GM19438 (cell line): ENCODE measurements at regions not wholly inside any gene's neighbourhood (a gene's known extent, or its start where the extent isn't known, plus 50 kb on each side); places are given as distances from the start of the nearest gene placed in this dataset.
"Not testable (repeated sequence)": the region's sequence is repeated elsewhere in the genome, so short reads cannot be mapped to it uniquely, and the experiment has no call there.

Experiments used
- ATAC-seq: cut with Tn5 transposase; IDR thresholded peaks from one replicate; pipeline ENCODE4 v1.9.1; 2021; ENCODE audit warnings: low read depth; ENCODE audit not compliant: unreplicated experiment

DNA sequence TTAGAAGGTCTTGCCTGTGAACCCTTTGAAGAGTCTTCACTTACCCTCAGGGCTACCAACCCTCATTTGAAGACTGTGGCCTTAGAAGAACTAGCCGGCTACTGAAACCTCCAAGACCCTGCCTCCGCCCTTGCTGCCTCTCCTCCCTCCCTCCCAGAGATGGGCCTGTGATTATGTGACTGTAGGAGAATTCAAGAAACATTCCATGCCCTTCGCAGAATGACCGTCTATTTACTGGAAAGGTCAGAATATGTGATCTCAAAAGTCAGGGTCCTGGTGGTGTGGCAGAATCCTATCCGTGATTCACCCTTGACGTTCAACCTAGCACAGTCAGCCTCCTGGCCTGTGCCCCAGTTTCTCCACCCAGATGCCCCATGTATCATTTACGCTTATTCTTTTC lies 109.6 kb downstream of the CTNND1 start:
- ATAC-seq, result no peak

DNA sequence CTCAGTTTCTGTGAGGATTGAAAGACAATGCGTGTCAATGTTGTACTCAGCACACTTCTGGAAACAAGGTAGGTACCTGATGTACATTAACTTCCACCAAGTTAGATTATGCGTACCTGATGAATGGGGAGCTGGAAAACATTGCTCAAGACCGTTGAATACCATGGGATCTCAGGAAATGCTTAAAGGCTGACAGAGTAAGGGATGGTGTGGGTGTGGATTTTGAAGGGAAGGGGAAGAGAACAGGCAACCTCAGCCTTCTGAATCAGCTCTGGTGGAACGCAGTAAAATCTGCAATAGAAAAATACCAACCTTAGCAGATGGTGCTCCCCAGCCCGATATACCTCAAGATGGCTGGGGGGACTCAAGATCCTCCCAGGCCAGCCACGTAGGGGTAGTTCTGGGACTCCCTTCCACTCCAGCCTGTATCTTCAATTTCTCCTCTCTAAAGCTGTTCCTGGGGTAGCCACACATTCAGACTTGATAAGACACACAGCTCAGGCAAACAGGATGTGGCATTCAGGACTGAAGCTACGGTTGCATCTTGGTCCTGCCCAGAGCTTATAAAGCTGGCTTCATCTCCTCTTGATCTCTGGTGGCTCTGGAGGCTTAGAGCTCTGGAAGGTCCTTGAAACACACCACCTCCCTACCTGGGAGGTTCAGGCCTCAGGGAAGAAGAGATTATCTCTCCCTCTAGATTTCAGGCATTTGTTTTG lies 111.8 kb downstream of the CTNND1 start:
- no peak for ATAC-seq

DNA sequence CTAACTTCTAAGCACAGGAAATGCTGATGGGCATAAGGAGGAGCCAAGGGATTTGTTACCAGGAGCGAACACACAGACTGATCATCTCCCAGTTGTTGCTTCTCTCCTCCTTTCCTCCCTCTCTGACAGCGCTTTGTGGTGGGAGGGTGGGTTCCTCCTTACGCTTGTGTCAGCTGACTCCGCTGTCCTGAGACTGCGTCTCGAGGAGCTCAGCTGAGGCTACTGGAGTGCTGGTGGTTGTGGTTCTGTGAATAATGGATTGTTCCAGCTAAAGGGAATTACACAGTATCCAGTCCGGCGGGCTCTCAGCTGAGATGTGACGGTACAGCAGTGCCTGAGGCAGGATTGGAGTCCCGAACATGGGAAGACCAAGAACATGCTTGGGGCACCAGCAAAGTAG lies 113.4 kb downstream of the CTNND1 start:
- no peak for ATAC-seq

DNA sequence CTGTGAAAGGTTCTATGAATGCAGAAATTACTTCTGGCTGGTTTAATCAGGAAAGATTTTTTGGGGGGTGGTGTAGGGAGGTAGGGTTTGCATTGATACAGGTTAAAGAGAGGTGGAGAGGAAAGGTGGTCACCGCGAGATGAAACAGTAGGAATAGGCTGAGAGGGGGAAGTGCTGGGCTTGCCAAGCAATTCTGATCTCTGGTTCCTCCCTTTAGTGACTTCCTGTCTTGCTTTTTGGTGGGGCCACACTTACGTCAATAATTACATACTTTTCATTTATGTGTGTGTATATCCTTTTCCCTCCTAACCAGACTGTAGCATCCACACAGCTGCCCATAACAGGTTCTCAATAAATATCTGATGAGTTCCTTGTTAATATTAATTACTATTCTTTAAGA lies 120.0 kb downstream of the CTNND1 start:
- ATAC-seq, result no peak

DNA sequence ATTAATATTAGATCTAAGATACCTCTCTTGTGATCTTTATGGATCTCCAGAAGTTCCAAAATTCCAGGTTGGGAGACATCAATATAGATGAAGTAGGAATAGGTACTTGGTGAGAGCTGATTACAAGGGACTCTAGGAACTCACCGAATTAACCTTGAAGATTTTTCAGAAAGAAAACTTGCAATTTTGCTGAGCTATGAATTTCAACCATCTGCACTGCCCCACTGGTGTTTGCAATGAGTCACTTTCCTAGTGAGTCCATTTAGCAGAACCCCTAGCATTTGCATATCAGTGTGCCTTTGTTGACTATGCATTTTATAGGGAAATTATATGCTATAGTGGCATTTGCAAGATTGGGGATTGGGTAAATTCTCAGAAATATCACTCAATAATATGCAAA lies 122.0 kb downstream of the CTNND1 start:
- no peak for ATAC-seq

DNA sequence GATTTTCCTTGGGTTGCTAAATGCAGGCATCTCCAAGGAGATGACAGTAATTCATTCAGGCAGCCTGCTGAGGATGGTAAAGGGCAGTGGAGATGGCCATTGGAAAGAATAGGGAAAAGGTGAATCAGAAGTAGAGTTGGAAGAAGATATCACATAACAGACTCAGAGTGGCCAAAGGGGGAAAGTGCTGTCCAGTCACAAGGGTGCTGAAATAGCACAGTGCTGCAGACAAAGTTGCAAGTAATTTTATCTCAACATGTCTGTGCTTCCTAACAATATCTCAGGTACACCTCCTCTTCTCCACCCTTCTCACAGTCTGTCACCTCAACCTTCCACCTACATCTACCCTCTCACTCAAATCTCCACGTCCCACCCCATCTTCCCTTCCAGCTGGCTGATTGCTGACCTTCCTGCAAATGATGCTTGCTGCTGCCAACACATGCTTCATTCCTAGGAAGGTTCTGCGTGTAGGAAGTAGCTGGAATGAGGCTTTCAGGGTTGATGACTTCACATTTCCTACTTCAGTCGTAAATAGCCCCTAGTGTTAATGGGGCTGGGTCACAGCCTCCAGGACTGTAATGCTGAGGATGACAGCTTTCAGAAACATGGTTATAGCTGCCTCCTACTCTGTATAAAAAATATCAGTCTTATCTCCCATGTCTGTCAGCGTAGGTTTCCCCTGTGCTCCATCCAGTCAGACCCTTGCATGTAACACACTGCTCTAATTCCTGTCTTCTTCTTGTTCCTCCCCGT lies 123.9 kb downstream of the CTNND1 start:
- ATAC-seq, result no peak

DNA sequence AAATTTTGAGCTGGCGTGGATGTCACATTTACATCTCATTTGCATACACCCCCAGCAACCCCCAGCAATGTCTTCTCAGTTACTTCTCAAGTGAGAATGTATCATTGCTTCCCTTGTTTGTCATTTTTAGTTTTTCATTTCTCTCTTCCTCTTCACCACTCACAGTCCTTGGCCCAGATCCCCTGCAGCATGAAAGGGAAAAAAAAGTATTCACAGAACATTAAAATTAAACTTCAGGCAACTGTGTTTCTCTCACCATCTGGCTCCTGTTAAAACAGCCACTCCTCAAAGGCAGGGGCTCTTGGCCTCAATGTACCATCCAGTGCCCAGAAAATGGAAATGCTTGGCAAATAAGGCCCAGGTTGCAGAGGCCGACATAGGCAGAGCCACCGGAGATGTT lies 126.8 kb downstream of the CTNND1 start:
- no peak for ATAC-seq

DNA sequence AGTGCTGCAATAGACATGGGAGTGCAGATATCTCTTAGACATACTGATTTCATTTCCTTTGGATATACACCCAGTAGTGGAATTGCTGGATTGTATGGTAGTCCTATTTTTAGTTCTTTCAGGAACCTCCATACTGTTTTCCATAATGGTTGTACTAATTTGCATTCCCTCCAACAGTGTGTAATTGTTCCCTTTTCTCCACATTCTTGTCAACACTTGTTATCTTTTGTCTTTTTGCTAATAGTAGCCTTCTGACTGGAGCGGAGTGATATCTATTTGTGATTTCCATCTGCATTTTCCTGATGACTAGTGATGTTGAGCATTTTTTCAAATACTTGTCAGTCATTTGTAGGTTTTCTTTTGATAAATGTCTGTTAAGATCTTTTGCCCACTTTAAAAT lies 128.9 kb downstream of the CTNND1 start:
- no peak for ATAC-seq

DNA sequence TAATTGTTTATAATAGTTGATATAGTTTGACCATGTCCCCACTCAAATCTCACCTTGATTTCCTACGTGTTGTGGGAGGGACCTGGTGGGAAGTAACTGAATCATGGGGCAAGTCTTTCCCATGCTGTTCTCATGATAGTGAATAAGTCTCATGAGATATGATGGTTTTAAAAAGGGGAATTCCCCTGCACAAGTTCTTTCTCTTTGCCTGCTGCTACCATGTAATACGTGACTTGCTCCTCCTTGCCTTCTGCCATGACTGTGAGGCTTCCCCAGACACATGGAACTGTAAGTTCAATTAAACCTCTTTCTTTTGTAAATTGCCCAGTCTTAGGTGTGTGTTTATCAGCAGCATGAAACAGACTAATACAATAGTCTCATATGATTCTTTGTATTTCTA lies 130.5 kb upstream of the OR9Q1 start:
- ATAC-seq, result not testable (repeated sequence)

DNA sequence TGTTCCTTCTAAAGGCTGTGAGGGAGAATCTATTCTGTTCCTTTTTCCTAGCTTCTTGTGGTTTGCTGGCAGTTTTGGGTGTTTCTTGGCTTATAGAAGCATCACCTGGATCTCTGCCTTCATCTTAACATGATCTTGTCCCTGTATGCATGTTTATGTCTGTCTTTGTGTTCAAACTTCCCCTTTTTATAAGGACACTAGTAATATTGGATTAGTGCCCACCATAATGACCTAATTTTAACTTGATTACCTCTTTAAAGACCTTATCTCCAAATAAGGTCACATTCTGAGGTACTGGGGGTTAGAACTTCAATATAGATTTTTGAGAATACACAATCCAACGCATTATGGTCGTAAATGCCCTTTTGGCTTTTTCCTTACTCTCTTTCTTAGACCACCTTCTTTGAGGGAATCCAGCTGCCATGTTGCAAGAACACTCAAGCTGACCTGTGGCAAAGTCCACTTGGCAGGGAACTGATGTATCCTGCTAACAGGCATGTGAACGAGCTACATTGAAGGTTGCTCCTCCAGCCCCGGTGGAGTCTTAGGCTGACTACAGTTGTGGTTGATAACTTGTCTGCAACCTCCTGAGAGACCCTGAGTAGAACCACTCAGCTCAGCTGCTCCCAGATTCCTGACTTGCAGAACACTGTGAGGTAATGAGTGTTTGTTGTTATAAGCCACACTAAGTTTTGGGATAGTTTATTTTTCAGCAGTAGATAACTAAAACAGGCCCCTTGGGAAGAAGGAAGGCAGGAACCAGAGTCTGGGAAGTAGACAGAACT lies 127.1 kb upstream of the OR9Q1 start:
- no peak for ATAC-seq

DNA sequence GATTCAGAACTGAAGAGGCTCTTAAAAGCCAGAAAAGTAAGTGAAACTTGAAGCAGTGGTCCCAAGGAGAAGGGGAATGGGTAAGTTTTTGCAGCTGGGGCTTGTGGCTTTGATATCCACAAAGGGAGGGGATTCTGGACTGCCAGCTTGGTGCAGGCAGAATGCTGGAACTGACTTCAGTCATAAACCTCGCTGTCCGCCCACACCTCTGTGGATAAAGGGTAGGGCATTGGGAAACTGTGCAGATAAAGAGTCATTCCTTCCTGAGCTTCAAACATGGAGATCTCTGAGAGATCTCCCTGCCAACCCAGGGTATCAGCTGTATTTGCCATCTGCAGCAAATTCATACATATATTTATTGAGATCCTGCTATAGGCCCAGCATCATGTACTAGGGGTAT lies 124.3 kb upstream of the OR9Q1 start:
- no peak for ATAC-seq

DNA sequence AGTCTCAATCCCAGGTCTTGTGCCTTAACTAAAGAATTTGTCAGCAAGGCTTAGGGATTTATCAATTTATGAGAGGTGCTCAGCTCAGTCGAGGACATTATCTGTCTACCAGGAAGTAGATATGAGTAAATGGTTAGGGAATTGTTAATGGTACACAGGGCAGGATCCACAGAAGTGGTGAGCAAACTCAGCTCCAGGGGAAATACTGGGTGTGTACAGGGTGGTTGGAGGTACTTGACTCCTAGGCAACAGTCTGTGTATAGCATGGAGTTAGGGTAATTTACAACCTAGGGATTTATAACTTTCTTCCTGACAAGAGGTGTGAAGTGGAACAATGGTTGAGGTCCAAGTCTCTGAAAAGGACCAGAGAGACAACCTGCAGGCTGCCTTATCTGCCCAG lies 123.4 kb upstream of the OR9Q1 start:
- ATAC-seq, result no peak

DNA sequence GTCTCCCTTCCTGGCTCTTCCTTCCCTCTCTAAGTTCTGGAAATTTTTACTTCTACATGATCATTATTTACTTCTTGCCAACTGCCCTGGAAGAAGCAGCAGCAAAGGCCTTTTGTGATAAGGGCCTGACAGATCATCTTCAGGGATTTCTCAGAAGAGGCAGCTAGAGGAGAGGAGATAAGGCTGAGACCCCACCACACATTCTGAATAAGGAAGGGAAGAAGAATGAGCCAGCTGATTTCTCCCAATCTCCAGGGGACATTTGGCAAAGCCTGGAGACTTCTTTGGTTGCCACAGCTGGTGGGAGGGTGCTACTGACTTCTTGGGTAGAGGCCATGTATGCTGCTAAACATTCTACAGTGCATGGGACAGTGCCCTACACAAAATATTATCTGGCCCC lies 122.4 kb upstream of the OR9Q1 start:
- no peak for ATAC-seq

DNA sequence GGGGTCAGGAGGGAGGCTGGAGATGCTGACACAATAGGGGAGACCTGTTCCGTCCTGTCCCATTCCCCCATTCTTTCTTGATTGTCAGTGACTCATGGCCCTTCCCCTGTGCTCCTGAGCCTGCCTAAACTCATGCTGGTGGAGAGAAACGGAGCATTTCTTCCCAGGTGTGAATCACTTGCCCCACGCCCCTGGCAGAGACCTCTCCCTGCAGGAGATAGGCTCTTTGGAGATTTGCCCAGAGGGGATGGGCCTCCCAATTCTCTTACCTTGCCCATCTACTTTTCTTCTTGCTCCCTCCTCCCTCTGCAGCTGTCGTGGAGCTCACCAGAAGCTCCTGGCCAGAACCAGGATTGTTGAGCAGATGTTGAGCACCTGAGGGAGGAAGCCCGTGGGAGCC lies 121.9 kb upstream of the OR9Q1 start:
- no peak for ATAC-seq

DNA sequence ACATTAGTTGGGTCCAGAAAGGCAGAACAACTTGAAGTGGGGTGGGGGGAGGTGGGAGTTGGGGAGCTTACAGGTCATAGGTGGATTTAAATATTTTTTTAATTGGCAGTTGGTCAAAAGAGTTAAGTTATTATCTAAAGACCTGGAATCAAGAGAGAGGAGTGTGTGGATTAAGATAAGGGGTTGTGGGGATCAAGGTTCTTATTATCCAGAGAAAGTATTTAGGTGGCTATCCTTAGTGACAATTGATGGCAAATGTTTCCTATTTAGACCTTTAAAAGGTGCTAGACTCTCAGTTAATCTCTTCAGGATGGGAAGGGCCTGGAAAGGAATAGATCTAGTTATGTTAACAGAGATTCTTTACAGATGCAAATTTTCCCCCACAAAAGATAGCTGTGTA lies 120.7 kb upstream of the OR9Q1 start:
- no peak for ATAC-seq

DNA sequence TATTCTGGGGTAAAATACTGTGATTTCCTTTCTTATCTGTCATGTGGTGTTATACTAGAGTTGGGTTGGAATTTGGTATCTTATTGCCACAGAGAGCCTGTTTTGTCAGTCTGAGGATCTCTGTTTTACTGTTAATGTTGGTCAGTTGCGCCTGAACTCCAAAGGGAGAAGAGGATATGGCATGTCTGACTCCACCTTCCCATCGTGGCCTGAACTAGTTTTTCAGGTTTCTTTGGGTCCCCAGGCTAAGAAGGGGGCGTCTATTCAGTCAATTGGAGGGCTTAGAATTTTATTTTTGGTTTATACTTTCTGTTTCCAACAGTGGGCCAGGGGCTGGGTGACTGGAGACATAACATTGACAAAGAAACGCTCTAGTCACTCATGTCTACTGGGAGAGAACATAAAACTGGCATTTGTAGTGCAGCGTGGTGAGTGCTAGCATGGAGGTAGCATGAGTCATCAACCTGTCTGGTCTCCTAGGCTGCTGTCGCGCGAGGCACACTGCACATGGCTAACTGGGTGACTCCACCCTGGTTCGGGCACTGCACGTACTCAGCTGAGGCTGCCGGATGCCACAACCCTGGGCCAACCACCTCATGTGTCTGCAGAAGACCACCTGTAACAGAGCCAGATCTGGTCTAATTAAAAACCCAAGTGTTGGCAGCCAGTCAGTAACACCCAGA lies 120.1 kb upstream of the OR9Q1 start:
- peak; percentile 72 for ATAC-seq

DNA sequence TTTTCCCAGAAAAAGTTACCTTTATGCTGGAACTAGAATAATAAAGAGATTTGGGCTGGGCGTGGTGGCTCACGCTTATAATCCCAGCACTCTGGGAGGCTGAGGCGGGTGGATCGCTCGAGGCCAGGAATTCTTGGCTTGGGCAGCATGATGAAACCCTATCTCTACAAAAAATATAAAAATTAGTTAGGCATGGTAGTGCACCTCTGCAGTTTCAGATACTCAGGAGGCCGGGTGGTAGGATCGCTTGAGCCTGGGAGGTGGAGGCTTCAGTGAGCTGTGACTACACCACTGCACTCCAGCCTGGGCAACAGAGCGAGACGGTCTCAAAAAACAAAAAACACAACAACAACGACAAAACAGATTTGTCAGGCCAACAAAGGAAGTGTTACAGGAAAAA lies 119.3 kb upstream of the OR9Q1 start:
- peak; percentile 63 for ATAC-seq

DNA sequence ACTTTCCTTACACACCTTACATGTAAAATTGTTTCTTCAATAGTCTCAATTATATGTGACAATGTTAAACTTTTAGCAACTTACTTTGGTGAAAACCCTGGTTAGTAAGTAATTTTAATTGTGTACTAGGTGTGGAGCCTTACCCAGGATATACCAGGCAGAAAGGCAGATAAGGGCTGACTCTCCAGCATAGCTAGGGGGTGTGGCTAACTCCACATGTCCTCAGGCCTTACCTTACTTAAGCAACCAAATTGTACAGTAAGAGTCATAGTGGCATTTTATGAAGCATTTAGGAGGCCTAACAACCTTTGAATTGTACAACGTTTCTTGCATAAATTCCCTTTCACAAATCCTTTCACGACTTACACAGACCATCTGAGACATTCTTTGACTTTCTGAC lies 118.2 kb upstream of the OR9Q1 start:
- no peak for ATAC-seq

DNA sequence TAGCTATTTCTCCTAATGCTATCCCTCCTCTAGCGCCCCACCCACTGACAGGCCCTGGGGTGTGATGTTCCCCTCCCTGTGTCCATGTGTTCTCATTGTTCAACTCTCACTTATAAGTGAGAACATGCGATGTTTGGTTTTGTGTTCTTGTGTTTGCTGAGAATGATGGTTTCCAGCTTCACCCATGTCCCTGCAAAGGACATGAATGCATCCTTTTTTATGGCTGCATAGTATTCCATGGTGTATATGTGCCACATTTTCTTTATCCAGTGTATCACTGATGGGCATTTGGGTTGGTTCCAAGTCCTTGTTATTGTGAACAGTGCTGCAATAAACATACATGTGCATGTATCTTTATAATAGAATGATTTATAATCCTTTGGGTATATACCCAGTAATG lies 115.3 kb upstream of the OR9Q1 start:
- ATAC-seq, result not testable (repeated sequence)

DNA sequence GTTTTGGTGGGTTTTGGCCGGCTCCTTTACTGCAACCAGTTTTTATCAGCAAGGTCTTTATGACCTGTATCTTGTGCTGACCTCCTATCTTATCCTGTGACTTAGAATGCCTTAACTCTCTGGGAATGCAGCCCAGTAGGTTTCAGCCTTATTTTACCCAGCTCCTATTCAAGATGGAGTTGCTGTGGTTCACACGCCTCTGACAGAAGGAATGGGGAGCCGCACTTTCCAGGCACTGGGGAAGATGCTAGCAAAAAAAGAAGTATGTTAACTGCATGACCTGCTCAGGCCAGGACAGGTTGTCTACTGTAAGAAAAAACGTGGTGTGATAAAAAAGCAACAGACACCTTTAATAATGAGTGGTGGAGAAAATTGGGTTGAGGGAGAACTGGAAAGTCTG lies 112.2 kb upstream of the OR9Q1 start:
- not testable (repeated sequence) for ATAC-seq
